ENCODE measurements at regions not wholly inside any gene's neighbourhood (a gene's known extent, or its start where the extent isn't known, plus 50 kb on each side); places are given as distances from the start of the nearest gene placed in this dataset.

GRCh38 chr5:82620957-82621600 is 342.9 kb upstream of the RPS23 start:
- H3K9me3 Mint-ChIP-seq: peaks cover 25% of the 10 kb centered on the region
- H3K36me3 Mint-ChIP-seq (ENCODE audit: low read depth): no peaks in the 10 kb centered on the region
- peaks cover 14% of the 10 kb centered on the region for H3K4me1 Mint-ChIP-seq
- no peak overlapping the region for H3K4me3 Mint-ChIP-seq
- H3K27me3 Mint-ChIP-seq (ENCODE audit: low read depth): no peaks in the 10 kb centered on the region
- no peak for TF ChIP-seq CTCF (IDR thresholded peaks at IDR 0.05; ENCODE audit: unreplicated experiment in 3 of 3)
- H3K27ac Mint-ChIP-seq: peak overlapping the region; percentile 78 to 98 (median 96)

GRCh38 chr5:82619097-82619496 is 340.9 kb upstream of the RPS23 start:
- Mint-ChIP-seq H3K9me3 (peaks cover 30% of the 10 kb centered on the region), H3K27ac (no peak overlapping the region), H3K4me3 (no peak overlapping the region), H3K4me1 (peaks cover 14% of the 10 kb centered on the region), H3K36me3 (ENCODE audit: low read depth) (no peaks in the 10 kb centered on the region), H3K27me3 (ENCODE audit: low read depth) (no peaks in the 10 kb centered on the region)
- TF ChIP-seq CTCF (IDR thresholded peaks at IDR 0.05; ENCODE audit: unreplicated experiment in 3 of 3): no peak

GRCh38 chr5:82614706-82615105 is 336.6 kb upstream of the RPS23 start:
- Mint-ChIP-seq H3K27ac (peak overlapping the region in 1 of 3 experiments; percentile 32), H3K36me3 (ENCODE audit: low read depth) (no peaks in the 10 kb centered on the region), H3K4me1 (no peaks in the 10 kb centered on the region), H3K9me3 (peaks cover 45% of the 10 kb centered on the region), H3K27me3 (ENCODE audit: low read depth) (no peaks in the 10 kb centered on the region), H3K4me3 (no peak overlapping the region)
- TF ChIP-seq CTCF (IDR thresholded peaks at IDR 0.05; ENCODE audit: unreplicated experiment in 3 of 3): no peak

GRCh38 chr5:82613891-82614290 is 335.7 kb upstream of the RPS23 start:
- peak overlapping the region in 1 of 3 experiments; percentile 59 for H3K27ac Mint-ChIP-seq
- H3K27me3 Mint-ChIP-seq (ENCODE audit: low read depth): no peaks in the 10 kb centered on the region
- no peaks in the 10 kb centered on the region for H3K4me1 Mint-ChIP-seq
- no peak overlapping the region for H3K4me3 Mint-ChIP-seq
- H3K9me3 Mint-ChIP-seq: peaks cover 42% of the 10 kb centered on the region
- no peak for TF ChIP-seq CTCF (IDR thresholded peaks at IDR 0.05; ENCODE audit: unreplicated experiment in 3 of 3)
- H3K36me3 Mint-ChIP-seq (ENCODE audit: low read depth): no peaks in the 10 kb centered on the region

GRCh38 chr5:82610686-82611085 is 332.5 kb upstream of the RPS23 start:
- TF ChIP-seq CTCF (IDR thresholded peaks at IDR 0.05; ENCODE audit: unreplicated experiment in 3 of 3): no peak
- no peaks in the 10 kb centered on the region for H3K4me1 Mint-ChIP-seq
- H3K27me3 Mint-ChIP-seq (ENCODE audit: low read depth): no peaks in the 10 kb centered on the region
- H3K36me3 Mint-ChIP-seq (ENCODE audit: low read depth): no peaks in the 10 kb centered on the region
- H3K9me3 Mint-ChIP-seq: peaks cover 49% of the 10 kb centered on the region
- H3K27ac Mint-ChIP-seq: no peak overlapping the region
- no peak overlapping the region for H3K4me3 Mint-ChIP-seq

- no peak for TF ChIP-seq CTCF (IDR thresholded peaks at IDR 0.05; ENCODE audit: unreplicated experiment in 3 of 3)
- no peaks in the 10 kb centered on the region for H3K27me3 Mint-ChIP-seq (ENCODE audit: low read depth)
- no peaks in the 10 kb centered on the region for H3K36me3 Mint-ChIP-seq (ENCODE audit: low read depth)
- no peak overlapping the region for H3K4me3 Mint-ChIP-seq
- H3K4me1 Mint-ChIP-seq: peaks cover 4% of the 10 kb centered on the region
- peaks cover 29% of the 10 kb centered on the region for H3K9me3 Mint-ChIP-seq
- peak overlapping the region in 1 of 3 experiments; percentile 95 for H3K27ac Mint-ChIP-seq
These were observed 327.4 kb upstream of the RPS23 start for GRCh38 chr5:82605441-82605973.

Measured in nephron (organoid).